ENCODE measurements at regions not wholly inside any gene's neighbourhood (a gene's known extent, or its start where the extent isn't known, plus 50 kb on each side); places are given as distances from the start of the nearest gene placed in this dataset.
"Not testable (repeated sequence)": the region's sequence is repeated elsewhere in the genome, so short reads cannot be mapped to it uniquely, and the experiment has no call there.

DNA sequence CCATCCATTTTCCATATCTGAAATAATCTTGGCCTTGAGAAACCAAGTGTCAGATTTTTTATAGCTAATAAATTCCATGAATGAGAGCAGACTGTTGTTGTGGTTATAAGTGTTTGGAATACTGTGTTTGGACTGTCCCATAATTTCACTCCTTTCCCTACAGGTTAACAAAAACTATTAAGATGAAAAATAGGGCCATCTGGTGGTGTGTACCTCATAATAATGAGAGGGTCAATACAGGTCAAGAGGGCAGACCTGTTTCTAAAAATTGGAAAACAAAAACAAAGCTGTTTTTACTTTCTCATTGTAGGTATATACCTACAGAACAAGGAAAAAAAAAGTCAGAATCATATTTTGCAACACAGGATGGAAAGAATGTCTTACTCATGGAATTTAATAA lies 553.8 kb upstream of the SGO1 start:
- Mint-ChIP-seq H3K36me3 (no peaks in the 10 kb centered on the region), H3K27me3 (ENCODE audit: low read depth) (no peaks in the 10 kb centered on the region), H3K4me1 (peaks cover 44% of the 10 kb centered on the region), H3K27ac (no peak overlapping the region), H3K4me3 (no peak overlapping the region), H3K9me3 (no peaks in the 10 kb centered on the region)
- TF ChIP-seq, protein P1, sequence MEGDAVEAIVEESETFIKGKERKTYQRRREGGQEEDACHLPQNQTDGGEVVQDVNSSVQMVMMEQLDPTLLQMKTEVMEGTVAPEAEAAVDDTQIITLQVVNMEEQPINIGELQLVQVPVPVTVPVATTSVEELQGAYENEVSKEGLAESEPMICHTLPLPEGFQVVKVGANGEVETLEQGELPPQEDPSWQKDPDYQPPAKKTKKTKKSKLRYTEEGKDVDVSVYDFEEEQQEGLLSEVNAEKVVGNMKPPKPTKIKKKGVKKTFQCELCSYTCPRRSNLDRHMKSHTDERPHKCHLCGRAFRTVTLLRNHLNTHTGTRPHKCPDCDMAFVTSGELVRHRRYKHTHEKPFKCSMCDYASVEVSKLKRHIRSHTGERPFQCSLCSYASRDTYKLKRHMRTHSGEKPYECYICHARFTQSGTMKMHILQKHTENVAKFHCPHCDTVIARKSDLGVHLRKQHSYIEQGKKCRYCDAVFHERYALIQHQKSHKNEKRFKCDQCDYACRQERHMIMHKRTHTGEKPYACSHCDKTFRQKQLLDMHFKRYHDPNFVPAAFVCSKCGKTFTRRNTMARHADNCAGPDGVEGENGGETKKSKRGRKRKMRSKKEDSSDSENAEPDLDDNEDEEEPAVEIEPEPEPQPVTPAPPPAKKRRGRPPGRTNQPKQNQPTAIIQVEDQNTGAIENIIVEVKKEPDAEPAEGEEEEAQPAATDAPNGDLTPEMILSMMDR (IDR thresholded peaks at IDR 0.05; ENCODE audit: unreplicated experiment), result no peak
- no peak for DNase-seq (ENCODE audit: low spot score in 2 of 2, unreplicated experiment in 2 of 2)

DNA sequence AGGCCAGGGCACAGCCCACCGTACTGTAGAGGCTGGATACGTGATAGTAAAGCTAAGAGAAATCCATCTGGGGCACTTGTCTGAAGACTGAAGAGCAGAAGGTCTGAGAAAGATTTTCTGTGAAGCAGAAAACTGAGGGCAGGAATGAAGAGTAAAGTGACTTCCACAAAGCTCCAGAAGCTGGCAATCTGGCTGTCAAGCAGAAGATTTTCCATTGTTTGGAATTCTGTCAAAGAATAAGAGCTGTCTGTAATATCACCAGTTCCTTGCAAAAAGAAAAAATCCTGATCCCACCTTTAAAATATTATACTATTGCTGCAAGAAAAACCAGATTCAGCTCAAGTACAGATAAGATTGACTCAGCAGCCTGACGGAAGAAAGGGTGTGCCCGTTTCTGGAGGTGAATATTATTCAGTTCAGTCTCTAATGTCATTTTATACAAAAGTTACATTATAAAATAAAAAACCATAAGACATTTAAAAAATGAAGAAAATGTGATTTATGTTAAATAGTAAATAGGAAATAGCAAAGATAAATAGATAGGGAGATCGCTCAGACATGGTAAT lies 550.4 kb upstream of the SGO1 start:
- no peaks in the 10 kb centered on the region for H3K27me3 Mint-ChIP-seq (ENCODE audit: low read depth)
- no peak overlapping the region for H3K27ac Mint-ChIP-seq
- H3K36me3 Mint-ChIP-seq, result no peaks in the 10 kb centered on the region
- TF ChIP-seq, protein P1 (IDR thresholded peaks at IDR 0.05; ENCODE audit: unreplicated experiment), result no peak
- no peak for DNase-seq (ENCODE audit: low spot score in 2 of 2, unreplicated experiment in 2 of 2)
- no peak overlapping the region for H3K4me3 Mint-ChIP-seq
- peaks cover 23% of the 10 kb centered on the region for H3K4me1 Mint-ChIP-seq
- no peaks in the 10 kb centered on the region for H3K9me3 Mint-ChIP-seq

DNA sequence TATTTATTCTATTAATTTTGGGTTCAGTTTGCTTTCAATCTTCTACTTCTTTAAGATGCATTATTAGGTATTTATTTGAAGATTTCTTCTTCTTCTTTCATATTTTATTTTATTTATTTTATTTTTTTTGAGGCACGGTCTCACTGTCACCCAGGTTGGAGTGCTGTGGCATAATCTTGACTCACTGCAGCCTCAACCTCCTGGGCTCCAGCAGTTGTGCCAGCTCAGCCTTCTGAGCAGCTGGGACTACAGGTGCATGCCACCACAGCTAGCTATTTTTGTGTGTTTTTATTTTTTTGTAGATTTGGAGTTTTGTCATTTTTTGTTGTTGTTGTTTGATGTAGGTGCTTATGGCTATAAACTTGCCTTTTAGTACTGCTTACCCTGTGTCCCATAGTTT lies 543.2 kb upstream of the SGO1 start:
- H3K4me3 Mint-ChIP-seq, result no peak overlapping the region
- no peaks in the 10 kb centered on the region for H3K27me3 Mint-ChIP-seq (ENCODE audit: low read depth)
- no peaks in the 10 kb centered on the region for H3K9me3 Mint-ChIP-seq
- H3K27ac Mint-ChIP-seq, result no peak overlapping the region
- H3K36me3 Mint-ChIP-seq, result no peaks in the 10 kb centered on the region
- H3K4me1 Mint-ChIP-seq, result no peaks in the 10 kb centered on the region
- TF ChIP-seq, protein P1 (IDR thresholded peaks at IDR 0.05; ENCODE audit: unreplicated experiment), result no peak
- no peak for DNase-seq (ENCODE audit: low spot score in 2 of 2, unreplicated experiment in 2 of 2)

DNA sequence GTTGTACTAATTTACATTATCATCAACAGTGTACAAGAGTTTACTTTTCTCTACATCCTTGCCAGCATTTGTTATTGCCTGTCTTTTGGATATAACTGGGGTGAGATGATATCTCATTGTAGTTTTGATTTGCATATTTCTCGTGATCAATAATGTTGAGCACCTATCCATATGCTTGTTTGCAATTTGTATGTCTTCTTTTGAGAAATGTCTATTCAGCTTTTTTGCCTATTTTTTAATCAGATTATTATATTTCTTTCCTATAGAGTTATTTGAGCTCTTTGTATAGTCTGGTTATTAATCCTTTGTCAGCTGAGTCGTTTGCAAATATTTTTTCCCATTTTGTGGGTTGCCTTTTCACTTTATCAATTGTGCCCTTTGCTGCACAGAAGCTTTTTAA lies 540.8 kb upstream of the SGO1 start:
- Mint-ChIP-seq H3K27ac (no peak overlapping the region), H3K9me3 (no peaks in the 10 kb centered on the region), H3K4me3 (no peak overlapping the region), H3K27me3 (ENCODE audit: low read depth) (no peaks in the 10 kb centered on the region), H3K36me3 (no peaks in the 10 kb centered on the region), H3K4me1 (no peaks in the 10 kb centered on the region)
- no peak for DNase-seq (ENCODE audit: low spot score in 2 of 2, unreplicated experiment in 2 of 2)
- TF ChIP-seq, protein P1 (IDR thresholded peaks at IDR 0.05; ENCODE audit: unreplicated experiment), result no peak

DNA sequence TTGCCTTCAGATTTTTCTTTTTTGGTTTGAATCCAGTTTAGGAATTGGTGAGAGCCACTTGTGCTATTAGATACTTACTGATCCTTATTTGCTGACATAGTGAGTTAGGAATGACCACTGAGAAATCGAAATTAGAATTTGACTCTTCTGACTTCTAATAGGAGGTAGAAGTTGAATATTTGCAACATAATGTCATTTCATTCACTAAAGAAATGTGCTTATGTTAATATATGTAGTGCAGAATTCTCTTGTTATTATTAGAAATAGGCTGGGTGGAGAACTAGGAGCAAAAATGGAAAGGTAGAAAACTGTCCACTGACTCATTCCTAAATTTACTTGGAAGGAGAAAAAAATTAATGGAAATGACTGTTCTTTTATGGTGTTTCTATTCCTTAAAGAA lies 538.2 kb upstream of the SGO1 start:
- H3K36me3 Mint-ChIP-seq, result no peaks in the 10 kb centered on the region
- no peaks in the 10 kb centered on the region for H3K4me1 Mint-ChIP-seq
- H3K27me3 Mint-ChIP-seq (ENCODE audit: low read depth), result no peaks in the 10 kb centered on the region
- no peak overlapping the region for H3K4me3 Mint-ChIP-seq
- no peak for DNase-seq (ENCODE audit: low spot score in 2 of 2, unreplicated experiment in 2 of 2)
- no peak overlapping the region for H3K27ac Mint-ChIP-seq
- no peaks in the 10 kb centered on the region for H3K9me3 Mint-ChIP-seq
- TF ChIP-seq, protein P1 (IDR thresholded peaks at IDR 0.05; ENCODE audit: unreplicated experiment), result no peak

DNA sequence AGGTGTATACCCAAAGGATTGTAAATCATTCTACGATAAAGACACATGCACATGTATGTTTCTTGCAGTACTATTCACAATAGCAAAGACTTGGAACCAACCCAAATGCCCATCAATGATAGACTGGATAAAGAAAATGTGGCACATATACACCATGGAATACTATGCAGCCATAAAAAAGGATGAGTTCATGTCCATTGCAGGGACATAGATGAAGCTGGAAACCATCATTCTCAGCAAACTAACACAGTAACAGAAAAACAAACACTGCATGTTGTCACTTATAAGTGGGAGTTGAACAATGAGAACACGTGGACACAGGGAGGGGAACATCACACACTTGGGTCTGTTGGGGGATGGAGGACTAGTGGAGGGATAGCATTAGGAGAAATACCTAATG lies 530.4 kb upstream of the SGO1 start:
- not testable (repeated sequence) for H3K27me3 Mint-ChIP-seq (ENCODE audit: low read depth); H3K4me3 Mint-ChIP-seq; DNase-seq (ENCODE audit: low spot score in 2 of 2, unreplicated experiment in 2 of 2); H3K4me1 Mint-ChIP-seq; H3K36me3 Mint-ChIP-seq; H3K27ac Mint-ChIP-seq
- H3K9me3 Mint-ChIP-seq, result peaks cover 12% of the 10 kb centered on the region

Measured in mesothelial cell of epicardium (in vitro differentiated cells).